AG04449 (cell line): ENCODE measurements at regions not wholly inside any gene's neighbourhood (a gene's known extent, or its start where the extent isn't known, plus 50 kb on each side); places are given as distances from the start of the nearest gene placed in this dataset.
"Not testable (repeated sequence)": the region's sequence is repeated elsewhere in the genome, so short reads cannot be mapped to it uniquely, and the experiment has no call there.

ENCODE experiments used
- CTCF ChIA-PET: fragments of 350-600 bp; formaldehyde crosslinking; extraction: SDS; loops from one replicate; lab custom pipeline; 2021; ENCODE audit warnings: antibody characterized with exemption; lab: Yijun Ruan, JAX
- POLR2A ChIA-PET: fragments of 400-600, 350-600 bp; formaldehyde crosslinking; extraction: SDS; loops from one replicate; lab custom pipeline; 2020; ENCODE audit warnings: antibody characterized with exemption, inconsistent platforms; lab: Yijun Ruan, JAX
- DNase-seq: peaks from one replicate; pipeline ENCODE4 v3.0.0-alpha.2; 2010; ENCODE audit warnings: low read depth, low spot score
- H3K4me3 ChIP-seq: 2 replicates; pipeline ENCODE4 v1.5.1; 2011; ENCODE audit warnings: low read depth, mild to moderate bottlenecking, control low read depth, low read length

DNA sequence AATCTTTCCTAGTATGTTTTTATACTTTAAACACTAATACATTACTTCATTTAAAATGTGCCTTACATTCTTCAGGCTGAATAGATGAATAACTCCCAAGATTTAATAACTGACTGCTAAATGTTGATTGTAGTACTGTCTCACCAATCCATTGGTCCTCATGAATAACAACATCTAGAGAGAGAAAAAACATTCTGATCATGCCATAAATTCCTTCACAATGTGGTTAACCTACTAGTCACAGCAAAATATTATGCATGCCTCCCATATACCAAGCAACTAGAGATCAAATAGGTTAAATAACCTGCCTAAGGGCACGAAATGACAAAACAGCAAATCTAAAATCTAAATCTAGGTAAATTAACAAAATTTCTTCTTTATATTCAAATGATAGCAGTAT lies 66.2 kb downstream of the SYT15 start:
- H3K4me3 ChIP-seq, CTCF ChIA-PET, POLR2A ChIA-PET, DNase-seq: not testable (repeated sequence)

DNA sequence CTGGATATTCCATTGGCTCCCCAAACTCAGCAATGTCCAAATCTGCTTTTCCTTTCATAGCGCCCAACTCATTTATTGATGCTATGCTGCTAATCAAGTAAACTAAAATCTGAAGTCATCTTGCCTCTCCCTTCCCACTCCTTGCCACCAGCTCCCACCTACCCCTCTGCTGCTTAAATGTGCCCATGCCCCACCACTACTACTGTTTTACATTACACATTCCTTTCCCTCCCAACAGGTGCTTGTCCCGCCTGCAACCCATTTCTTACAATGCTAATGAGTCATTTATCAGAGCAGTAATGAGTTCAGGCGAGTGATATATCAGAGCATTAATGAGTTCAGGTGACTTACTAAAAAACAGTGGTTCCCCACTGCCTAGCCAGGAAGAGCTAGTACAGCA lies 67.2 kb downstream of the SYT15 start:
- CTCF ChIA-PET, DNase-seq, POLR2A ChIA-PET, H3K4me3 ChIP-seq: not testable (repeated sequence)

DNA sequence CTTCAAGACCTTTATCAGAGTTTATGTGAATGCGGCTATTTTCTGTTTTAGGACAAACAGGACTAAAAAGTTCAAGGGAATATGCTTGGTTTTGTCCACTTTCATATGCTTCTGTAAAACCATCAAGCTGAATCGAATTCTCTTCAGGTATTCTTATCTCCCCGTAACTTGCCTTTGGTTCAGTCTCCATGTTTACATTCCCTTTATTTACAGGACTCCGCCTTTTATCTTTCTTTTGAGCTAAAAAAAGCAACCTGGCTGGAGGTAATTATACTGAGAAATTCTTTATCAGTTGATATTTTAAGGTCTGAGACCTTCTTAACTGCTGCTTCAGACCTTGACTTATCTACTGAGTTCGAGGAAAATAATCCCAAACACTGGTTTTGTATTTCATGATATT lies 72.0 kb downstream of the SYT15 start:
- POLR2A ChIA-PET, H3K4me3 ChIP-seq, DNase-seq, CTCF ChIA-PET: not testable (repeated sequence)

DNA sequence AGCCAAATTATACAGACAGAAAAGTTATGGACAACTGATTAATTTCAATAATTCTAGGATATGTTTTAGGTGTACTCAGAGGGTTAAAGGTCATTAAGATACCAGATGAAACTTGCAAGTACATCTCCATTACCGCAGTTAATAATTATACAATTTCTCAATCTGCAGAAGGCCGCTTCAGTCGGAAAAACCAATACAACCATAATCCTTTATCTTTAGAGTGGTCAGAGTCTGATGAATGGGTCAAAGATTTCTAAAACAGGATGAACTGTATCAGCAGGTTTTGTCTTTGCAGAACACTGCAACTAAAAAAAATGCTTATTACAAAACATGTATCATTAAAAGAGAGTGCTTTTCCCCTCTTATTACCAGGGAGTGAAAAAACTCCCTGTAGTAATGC lies 78.5 kb downstream of the SYT15 start:
- POLR2A ChIA-PET, DNase-seq, H3K4me3 ChIP-seq, CTCF ChIA-PET: not testable (repeated sequence)

DNA sequence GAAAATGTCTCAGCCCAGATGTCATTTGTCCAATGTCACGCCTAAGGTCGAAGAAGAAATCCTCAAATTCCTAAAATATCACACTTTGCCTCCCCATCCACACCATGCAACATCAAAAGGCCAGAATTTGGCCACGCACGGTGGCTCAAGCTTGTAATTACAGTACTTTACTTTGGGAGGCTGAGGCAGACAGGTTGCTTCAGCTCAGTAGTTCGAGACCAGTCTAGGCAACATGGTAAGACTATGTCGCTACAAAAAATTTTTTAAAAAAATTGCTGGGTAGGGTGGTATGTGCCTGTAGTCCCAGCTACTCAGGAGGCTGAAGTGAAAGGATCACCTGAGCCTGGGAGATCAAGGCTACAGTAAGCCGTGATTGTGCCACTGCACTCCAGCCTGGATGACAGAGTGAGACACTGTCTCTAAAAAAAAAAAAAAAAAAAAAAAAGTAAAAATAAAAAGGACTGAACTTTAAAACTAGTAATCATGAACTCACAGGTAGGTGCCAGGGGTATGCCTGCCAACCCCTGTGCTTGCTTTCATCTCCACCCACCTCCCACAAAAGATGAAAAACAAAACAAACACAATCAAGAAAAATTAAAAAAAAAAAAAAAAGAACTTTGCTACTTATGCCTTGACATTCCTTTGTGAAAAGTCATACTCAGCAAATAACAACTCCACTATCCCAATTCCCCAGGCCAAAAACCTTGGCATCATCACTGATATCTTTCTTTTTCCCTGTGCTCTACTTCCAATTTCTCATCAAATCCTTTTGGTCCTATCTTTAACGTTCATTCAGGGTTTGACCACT lies 81.3 kb downstream of the SYT15 start:
- CTCF ChIA-PET, H3K4me3 ChIP-seq, POLR2A ChIA-PET, DNase-seq: not testable (repeated sequence)

DNA sequence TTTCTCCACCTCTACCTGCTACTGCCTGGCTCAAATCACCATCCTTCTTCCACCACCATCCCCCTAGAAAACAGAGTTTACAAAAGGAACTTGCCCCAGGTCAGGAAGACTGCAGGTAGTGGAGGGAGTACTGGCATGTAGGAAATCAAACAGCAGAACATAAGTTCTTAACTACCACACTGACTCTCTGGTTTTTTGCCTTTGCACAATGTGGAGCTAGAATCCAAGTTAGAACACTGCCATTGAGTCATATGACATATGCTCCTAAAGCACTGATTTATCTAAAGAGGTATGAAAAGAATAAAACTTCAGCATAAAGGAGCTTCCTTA lies 81.9 kb downstream of the SYT15 start:
- DNase-seq, POLR2A ChIA-PET, CTCF ChIA-PET, H3K4me3 ChIP-seq: not testable (repeated sequence)

DNA sequence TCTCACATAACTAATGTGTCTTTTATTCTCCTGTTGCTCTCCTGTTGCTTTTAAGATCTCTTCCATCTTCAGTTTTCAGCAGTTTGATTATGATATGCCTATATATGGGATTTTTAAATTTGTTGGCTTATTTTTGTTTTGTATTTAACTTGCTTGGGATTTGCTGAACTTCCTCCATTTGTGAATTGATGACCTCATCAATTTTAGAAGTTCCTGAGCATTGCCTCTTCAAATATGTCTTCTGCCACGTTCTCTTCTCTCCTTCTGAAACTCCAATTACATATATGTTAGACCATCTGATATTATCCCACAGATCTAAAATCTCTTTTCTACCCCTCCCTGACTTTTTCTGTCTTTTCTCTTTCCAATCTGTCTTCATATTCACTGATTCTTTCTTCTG lies 86.6 kb downstream of the SYT15 start:
- POLR2A ChIA-PET, CTCF ChIA-PET, H3K4me3 ChIP-seq, DNase-seq: not testable (repeated sequence)

DNA sequence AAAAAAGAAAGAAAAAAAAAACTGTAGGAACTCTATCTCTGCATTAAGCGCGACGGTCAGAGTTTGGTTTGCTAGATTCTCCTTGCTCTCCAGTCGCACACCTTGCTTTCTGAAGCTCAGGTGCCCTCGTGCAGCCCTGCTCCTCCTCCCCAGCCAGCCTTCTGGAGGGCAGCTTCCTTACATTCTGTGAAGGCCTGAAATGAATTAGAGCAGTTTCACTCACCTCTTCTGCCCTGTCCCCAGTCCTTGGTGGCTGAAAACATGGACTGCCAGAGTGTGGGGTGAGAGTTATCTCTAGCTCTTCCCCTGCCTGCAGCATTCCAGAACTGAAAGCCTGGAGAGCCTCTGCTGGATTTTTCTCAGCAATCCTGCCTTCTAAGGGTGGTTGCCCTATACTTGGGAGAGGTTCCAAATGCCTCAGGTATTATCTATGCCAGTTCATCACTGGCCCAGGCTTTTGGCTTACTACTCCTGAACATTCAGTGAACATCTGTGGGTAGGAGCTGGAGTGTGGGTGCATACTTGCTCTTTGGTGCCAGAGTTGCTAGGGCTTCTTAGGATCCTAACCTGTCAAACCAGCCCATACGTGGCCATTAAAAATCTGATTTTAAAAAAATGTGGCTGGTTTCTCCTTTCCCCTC lies 89.5 kb downstream of the SYT15 start:
- H3K4me3 ChIP-seq, CTCF ChIA-PET, POLR2A ChIA-PET, DNase-seq: not testable (repeated sequence)

DNA sequence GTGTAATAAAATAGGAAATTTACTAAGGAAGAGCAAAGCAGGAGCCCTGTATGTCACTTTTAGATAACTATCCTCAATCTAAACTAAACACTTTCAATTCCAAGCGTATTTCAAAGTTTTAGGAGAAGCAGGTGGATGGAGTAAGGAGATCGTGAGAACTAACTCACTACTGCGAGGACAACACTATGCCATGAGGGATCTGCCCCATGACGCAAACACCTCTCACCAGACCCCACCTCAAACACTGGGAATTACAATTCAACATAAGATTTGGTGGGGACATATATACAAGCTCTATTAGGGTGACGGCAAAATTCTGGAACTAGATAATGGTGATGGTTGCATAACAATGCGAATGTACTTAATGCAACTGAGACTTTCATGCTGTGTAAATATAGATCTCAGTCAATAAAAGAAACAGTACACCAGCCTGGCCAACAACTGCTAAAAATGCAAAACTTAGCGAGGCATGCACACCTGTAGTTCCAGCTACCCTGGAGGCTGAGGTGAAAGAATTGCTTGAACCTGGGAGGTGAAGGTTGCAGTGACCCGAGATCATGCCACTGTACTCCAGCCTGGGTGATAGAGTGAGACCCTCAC lies 99.0 kb downstream of the SYT15 start:
- CTCF ChIA-PET, H3K4me3 ChIP-seq, POLR2A ChIA-PET, DNase-seq: not testable (repeated sequence)

DNA sequence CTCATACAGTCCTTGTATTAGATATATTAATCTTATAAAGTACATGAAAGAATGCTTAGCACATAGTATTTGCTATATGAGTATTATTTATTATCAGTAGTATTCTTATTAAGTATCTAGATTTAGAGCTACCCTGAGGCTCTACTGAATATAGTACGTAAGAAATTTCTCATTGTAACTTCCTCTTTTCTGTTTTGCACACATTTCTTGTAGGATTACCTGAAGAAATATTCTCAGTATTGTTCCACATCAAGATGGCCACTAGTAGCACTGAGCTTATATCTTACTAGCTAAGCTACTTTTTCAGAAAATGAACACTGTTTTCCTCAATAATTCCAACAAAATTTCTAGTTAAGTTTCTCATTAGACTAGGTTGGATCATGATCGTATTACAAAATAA lies 112.5 kb downstream of the SYT15 start:
- CTCF ChIA-PET, H3K4me3 ChIP-seq, DNase-seq, POLR2A ChIA-PET: not testable (repeated sequence)

DNA sequence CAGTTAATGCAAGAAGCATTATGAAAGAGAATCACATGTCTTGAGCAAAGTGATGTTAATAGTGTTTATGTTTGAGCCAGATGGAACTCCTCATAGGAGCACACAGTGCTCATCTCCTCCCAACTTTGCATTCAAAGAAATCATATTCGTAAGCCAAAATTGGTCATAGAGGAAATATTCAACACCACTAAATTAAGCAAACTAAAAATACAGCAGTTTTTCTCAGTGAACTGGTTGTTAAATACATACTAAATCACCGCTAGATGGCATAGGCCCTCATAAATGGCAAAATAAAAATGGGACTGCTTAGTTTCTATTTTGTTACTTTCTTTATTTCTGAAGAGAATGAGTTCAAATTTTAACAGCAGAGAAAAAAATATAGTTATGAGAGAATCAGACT lies 114.3 kb downstream of the SYT15 start:
- POLR2A ChIA-PET, DNase-seq, H3K4me3 ChIP-seq, CTCF ChIA-PET: not testable (repeated sequence)

DNA sequence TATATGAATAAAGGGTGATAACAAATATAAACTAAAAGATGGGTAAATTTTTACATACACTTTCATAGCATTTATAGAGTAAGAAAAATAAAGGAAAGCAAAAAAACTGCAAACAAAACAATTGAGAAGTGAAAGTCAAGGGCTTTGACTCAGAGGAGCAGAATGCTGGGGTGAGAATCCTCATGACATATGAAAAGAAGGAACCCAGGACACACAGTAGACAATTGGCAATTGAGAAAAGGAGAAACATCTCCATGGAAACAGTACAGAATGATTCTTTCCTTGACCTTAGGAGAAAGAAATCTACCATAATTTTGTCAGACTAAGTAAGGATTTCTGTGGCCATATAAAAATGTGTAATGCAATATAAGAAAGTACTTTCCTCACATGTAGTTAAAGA lies 138.3 kb downstream of the SYT15 start:
- POLR2A ChIA-PET, H3K4me3 ChIP-seq, CTCF ChIA-PET, DNase-seq: not testable (repeated sequence)

DNA sequence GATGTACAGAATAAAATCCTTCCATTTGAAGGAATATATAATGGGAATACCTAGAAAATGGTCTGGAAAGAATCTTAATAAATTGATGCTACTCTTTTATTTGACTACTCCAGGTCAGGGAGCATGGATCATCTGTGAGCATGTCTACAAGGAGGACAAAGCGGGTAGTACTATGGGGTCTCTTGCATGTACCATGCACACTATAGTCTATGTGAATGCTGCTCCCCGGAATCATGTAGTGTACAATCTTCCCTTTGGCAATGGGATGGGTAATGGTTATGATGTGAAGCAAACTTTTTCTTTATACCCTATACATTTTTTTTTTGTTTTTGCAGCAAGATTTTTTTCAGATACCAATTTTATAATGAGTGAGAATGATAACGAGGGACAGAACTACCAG lies 139.1 kb downstream of the SYT15 start:
- H3K4me3 ChIP-seq, CTCF ChIA-PET, DNase-seq, POLR2A ChIA-PET: not testable (repeated sequence)

DNA sequence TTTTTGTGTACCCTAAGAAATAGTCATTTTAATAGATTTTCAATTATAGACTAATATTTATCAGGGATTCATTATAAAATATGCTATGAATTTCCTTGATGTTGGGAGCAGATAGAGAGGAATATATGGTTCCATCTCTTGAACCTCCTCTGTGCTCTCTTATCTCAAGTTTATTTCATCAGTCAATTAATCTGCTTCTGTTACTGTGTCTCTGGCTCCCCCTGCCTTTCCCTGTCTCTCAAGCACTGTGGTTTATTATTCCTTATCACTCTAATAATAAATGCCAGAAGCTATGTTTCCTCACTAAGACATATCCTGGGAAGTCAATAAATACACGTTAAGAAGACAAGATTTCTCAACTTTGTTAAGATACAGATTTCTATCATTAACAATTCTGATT lies 141.5 kb downstream of the SYT15 start:
- CTCF ChIA-PET, POLR2A ChIA-PET, H3K4me3 ChIP-seq, DNase-seq: not testable (repeated sequence)

DNA sequence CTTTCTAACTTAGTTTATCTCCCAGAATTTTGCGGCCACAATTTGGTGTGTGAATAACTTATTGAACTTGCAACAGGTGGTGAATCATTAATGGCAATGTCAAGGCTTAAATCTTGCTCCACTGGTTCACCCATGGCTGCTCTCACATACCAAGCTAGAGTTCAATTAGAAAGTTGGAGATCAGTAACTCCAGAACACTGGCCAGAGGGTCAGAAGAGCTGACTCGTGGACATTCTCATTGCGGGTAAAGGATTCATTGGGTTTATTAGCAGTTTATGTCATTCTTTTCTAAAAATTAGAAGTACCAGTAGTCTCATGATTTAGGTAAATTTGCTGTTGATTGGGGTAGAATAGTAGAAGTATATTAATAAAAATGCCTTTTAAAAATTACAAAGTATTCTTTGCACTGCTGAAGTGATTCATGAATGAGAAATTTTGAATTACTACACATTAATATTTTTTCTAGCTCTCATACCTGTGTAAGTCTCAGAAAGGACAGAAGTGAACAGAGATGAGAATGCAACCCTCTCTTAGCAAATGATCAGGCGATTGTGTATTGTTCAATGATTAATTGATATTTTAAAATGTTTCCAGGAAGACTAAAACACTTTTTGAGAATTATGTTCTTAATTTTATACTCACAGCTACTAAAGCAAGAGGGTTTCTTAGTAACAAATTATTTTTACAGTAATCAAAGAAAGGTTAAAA lies 142.0 kb downstream of the SYT15 start:
- H3K4me3 ChIP-seq, CTCF ChIA-PET: not testable (repeated sequence)

DNA sequence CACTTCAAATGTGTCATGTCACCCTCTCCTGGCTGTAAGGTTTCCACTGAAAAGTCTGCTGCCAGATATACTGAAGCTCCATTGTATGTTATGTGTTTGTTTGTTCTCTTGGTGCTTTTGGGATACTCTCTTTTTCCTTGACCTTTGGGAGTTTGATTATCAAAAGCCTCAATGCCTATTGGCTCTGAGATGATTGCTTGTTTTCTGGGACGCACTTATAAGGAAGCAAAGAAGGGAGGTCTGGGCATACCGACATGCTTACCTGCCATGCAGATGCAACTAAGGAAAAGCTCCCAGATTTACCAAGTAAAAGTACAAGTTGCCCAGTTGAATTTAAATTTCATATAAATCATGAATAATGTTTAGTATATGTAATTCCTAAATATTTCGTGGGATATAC lies 145.3 kb downstream of the SYT15 start:
- POLR2A ChIA-PET, CTCF ChIA-PET: not testable (repeated sequence)

More for the DNA sequence above, 142.0 kb downstream of the SYT15 start:
- POLR2A ChIA-PET, DNase-seq: not testable (repeated sequence)

More for the DNA sequence above, 145.3 kb downstream of the SYT15 start:
- not testable (repeated sequence) for H3K4me3 ChIP-seq, DNase-seq
